ENCODE measurements at regions not wholly inside any gene's neighbourhood (a gene's known extent, or its start where the extent isn't known, plus 50 kb on each side); places are given as distances from the start of the nearest gene placed in this dataset.

DNA sequence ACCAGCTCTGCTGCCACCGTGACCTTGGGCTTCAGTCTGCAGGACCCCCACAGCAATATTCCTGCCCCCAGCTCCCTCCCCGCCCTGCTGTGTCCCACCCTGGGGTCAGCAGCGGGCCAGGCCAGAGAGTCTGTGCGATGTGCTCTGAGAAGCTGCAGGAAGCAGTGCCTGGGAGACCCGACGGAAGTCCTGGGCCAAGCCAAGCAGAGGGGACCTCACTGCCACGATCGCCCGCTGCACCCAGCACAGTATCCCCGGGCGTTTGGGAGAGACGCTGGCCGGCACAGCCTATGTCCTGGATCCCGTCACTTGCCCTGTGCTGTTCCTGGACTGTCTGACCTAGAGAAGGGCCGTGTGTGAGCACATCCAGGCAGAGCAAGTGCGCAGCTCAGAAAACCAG is 106.6 kb upstream of the TTC34 start (continued):
- TF ChIP-seq OSR1 (CRISPR knock-in tag; IDR thresholded peaks at IDR 0.05) = no peak
- TF ChIP-seq ESRRG (CRISPR knock-in tag; IDR thresholded peaks at IDR 0.05) = no peak

DNA sequence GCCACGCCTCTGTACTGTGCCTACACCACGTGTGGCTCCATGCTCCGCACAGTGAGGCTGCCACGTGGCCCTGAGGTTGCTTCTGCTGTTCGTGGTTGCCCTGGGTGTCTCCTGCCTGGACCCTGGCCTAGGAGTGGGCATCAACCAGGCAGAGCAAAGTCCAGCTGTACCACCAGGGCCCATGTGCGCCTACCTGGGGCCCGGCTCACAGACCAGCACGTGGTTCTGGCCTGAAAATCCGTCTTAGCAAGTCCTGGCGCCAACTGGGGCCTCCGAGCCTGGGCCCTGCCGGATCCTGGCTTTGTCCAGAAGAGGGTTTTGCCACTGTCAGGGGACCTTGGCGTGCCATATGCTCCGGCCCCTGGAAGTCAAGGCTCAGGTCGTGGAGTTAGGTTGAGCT is 107.1 kb upstream of the TTC34 start:
- no peak for ATAC-seq
- TF ChIP-seq PPARA (CRISPR knock-in tag; IDR thresholded peaks at IDR 0.05; ENCODE audit: borderline replicate concordance) (no peak), ZC3H10 (CRISPR knock-in tag; IDR thresholded peaks at IDR 0.05) (no peak), ZFP30 (CRISPR knock-in tag; IDR thresholded peaks at IDR 0.05) (no peak), ISL1 (CRISPR knock-in tag; IDR thresholded peaks at IDR 0.05) (no peak), TOX (CRISPR knock-in tag; IDR thresholded peaks at IDR 0.05; ENCODE audit: borderline replicate concordance) (no peak)
- TF ChIP-seq, protein P1, sequence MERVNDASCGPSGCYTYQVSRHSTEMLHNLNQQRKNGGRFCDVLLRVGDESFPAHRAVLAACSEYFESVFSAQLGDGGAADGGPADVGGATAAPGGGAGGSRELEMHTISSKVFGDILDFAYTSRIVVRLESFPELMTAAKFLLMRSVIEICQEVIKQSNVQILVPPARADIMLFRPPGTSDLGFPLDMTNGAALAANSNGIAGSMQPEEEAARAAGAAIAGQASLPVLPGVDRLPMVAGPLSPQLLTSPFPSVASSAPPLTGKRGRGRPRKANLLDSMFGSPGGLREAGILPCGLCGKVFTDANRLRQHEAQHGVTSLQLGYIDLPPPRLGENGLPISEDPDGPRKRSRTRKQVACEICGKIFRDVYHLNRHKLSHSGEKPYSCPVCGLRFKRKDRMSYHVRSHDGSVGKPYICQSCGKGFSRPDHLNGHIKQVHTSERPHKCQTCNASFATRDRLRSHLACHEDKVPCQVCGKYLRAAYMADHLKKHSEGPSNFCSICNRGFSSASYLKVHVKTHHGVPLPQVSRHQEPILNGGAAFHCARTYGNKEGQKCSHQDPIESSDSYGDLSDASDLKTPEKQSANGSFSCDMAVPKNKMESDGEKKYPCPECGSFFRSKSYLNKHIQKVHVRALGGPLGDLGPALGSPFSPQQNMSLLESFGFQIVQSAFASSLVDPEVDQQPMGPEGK (CRISPR knock-in tag; IDR thresholded peaks at IDR 0.05; ENCODE audit: borderline replicate concordance) = no peak

DNA sequence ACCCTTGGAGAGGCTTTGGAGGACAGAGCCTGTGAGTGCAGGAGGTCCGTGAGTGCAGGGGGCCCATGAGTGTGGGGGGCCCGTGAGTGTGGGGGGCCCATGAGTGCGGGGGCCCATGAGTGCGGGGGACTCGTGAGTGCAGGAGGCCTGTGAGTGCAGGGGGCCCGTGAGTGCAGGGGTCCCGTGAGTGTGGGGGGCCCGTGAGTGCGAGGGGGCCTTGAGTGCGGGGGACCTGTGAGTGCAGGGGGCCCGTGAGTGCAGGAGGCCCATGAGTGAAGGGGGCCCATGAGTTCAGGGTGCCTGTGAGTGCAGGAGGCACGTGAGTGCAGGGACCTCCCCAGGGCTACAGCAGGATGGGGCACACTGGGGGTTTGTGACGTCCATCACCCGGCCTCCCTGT is 108.3 kb upstream of the TTC34 start:
- no peak for ATAC-seq
- no peak for TF ChIP-seq ZNF70 (CRISPR knock-in tag; IDR thresholded peaks at IDR 0.05)
- TF ChIP-seq, protein P1 (CRISPR knock-in tag; IDR thresholded peaks at IDR 0.05; ENCODE audit: borderline replicate concordance) = no peak
- TF ChIP-seq CSDC2 (CRISPR knock-in tag; IDR thresholded peaks at IDR 0.05) = no peak
- TF ChIP-seq TOX (CRISPR knock-in tag; IDR thresholded peaks at IDR 0.05; ENCODE audit: borderline replicate concordance) = no peak
- TF ChIP-seq TCF4 (CRISPR knock-in tag; IDR thresholded peaks at IDR 0.05; ENCODE audit: borderline replicate concordance) = no peak
- TF ChIP-seq, protein P2, sequence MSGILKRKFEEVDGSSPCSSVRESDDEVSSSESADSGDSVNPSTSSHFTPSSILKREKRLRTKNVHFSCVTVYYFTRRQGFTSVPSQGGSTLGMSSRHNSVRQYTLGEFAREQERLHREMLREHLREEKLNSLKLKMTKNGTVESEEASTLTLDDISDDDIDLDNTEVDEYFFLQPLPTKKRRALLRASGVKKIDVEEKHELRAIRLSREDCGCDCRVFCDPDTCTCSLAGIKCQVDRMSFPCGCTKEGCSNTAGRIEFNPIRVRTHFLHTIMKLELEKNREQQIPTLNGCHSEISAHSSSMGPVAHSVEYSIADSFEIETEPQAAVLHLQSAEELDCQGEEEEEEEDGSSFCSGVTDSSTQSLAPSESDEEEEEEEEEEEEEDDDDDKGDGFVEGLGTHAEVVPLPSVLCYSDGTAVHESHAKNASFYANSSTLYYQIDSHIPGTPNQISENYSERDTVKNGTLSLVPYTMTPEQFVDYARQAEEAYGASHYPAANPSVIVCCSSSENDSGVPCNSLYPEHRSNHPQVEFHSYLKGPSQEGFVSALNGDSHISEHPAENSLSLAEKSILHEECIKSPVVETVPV (CRISPR knock-in tag; IDR thresholded peaks at IDR 0.05) = no peak
- no peak for TF ChIP-seq ZFP3 (CRISPR knock-in tag; IDR thresholded peaks at IDR 0.05)
- no peak for TF ChIP-seq BACH2 (CRISPR knock-in tag; IDR thresholded peaks at IDR 0.05; ENCODE audit: borderline replicate concordance)
- TF ChIP-seq ARNTL (CRISPR knock-in tag; IDR thresholded peaks at IDR 0.05; ENCODE audit: borderline replicate concordance, low read depth) = no peak
- TF ChIP-seq ESRRG (CRISPR knock-in tag; IDR thresholded peaks at IDR 0.05) = no peak
- no peak for TF ChIP-seq SNAI2 (CRISPR knock-in tag; IDR thresholded peaks at IDR 0.05)
- TF ChIP-seq ISL1 (CRISPR knock-in tag; IDR thresholded peaks at IDR 0.05) = no peak
- TF ChIP-seq GLIS3 (CRISPR knock-in tag; IDR thresholded peaks at IDR 0.05) = no peak
- TF ChIP-seq, protein P3, sequence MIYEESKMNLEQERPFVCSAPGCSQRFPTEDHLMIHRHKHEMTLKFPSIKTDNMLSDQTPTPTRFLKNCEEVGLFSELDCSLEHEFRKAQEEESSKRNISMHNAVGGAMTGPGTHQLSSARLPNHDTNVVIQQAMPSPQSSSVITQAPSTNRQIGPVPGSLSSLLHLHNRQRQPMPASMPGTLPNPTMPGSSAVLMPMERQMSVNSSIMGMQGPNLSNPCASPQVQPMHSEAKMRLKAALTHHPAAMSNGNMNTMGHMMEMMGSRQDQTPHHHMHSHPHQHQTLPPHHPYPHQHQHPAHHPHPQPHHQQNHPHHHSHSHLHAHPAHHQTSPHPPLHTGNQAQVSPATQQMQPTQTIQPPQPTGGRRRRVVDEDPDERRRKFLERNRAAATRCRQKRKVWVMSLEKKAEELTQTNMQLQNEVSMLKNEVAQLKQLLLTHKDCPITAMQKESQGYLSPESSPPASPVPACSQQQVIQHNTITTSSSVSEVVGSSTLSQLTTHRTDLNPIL (CRISPR knock-in tag; IDR thresholded peaks at IDR 0.05; ENCODE audit: low read depth) = no peak
- no peak for TF ChIP-seq PPARA (CRISPR knock-in tag; IDR thresholded peaks at IDR 0.05; ENCODE audit: borderline replicate concordance)
- TF ChIP-seq, protein P4, sequence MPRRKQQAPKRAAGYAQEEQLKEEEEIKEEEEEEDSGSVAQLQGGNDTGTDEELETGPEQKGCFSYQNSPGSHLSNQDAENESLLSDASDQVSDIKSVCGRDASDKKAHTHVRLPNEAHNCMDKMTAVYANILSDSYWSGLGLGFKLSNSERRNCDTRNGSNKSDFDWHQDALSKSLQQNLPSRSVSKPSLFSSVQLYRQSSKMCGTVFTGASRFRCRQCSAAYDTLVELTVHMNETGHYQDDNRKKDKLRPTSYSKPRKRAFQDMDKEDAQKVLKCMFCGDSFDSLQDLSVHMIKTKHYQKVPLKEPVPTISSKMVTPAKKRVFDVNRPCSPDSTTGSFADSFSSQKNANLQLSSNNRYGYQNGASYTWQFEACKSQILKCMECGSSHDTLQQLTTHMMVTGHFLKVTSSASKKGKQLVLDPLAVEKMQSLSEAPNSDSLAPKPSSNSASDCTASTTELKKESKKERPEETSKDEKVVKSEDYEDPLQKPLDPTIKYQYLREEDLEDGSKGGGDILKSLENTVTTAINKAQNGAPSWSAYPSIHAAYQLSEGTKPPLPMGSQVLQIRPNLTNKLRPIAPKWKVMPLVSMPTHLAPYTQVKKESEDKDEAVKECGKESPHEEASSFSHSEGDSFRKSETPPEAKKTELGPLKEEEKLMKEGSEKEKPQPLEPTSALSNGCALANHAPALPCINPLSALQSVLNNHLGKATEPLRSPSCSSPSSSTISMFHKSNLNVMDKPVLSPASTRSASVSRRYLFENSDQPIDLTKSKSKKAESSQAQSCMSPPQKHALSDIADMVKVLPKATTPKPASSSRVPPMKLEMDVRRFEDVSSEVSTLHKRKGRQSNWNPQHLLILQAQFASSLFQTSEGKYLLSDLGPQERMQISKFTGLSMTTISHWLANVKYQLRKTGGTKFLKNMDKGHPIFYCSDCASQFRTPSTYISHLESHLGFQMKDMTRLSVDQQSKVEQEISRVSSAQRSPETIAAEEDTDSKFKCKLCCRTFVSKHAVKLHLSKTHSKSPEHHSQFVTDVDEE (CRISPR knock-in tag; IDR thresholded peaks at IDR 0.05) = no peak
- TF ChIP-seq ZNF8 (CRISPR knock-in tag; IDR thresholded peaks at IDR 0.05) = no peak
- no peak for TF ChIP-seq ZNF565 (CRISPR knock-in tag; conservative IDR thresholded peaks at IDR 0.05; ENCODE audit: low read depth)
- TF ChIP-seq RARB (CRISPR knock-in tag; IDR thresholded peaks at IDR 0.05) = no peak
- TF ChIP-seq, protein P5, sequence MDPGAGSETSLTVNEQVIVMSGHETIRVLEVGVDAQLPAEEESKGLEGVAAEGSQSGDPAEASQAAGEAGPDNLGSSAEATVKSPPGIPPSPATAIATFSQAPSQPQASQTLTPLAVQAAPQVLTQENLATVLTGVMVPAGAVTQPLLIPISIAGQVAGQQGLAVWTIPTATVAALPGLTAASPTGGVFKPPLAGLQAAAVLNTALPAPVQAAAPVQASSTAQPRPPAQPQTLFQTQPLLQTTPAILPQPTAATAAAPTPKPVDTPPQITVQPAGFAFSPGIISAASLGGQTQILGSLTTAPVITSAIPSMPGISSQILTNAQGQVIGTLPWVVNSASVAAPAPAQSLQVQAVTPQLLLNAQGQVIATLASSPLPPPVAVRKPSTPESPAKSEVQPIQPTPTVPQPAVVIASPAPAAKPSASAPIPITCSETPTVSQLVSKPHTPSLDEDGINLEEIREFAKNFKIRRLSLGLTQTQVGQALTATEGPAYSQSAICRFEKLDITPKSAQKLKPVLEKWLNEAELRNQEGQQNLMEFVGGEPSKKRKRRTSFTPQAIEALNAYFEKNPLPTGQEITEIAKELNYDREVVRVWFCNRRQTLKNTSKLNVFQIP (CRISPR knock-in tag; IDR thresholded peaks at IDR 0.05; ENCODE audit: borderline replicate concordance, low read depth) = no peak

Measured in SK-N-SH treated with all-trans-retinoic acid at 6 μM for 48 hours (cell line).